GM19240 (cell line): ENCODE measurements at regions not wholly inside any gene's neighbourhood (a gene's known extent, or its start where the extent isn't known, plus 50 kb on each side); places are given as distances from the start of the nearest gene placed in this dataset.

Experiments used
- DNase-seq: peaks from one replicate; pipeline ENCODE4 v3.0.0; 2011; ENCODE audit warnings: low spot score; ENCODE audit not compliant: insufficient read length

GRCh38 chr6:65771946-65772345 lies 64.9 kb upstream of the EYS start:
- DNase-seq: no peak

DNA sequence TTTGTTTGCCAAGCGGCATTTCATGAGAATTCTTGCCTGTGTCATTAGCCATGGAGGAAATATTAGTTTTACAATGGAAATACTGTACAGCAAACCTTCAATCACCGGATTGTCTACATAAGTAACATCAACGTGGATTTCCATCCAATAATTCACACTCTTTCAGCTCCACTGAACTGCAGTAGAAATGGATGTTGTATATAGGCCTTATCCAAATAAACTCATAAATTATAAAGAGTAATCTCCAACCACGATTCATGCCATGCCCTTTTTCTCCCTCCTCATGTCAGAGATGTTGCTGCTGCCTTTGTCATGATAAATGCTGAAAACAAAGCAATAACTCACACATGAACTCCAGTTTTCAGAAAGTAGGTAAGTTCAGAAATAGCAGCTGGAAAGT lies 54.9 kb upstream of the EYS start:
- no peak for DNase-seq

DNA sequence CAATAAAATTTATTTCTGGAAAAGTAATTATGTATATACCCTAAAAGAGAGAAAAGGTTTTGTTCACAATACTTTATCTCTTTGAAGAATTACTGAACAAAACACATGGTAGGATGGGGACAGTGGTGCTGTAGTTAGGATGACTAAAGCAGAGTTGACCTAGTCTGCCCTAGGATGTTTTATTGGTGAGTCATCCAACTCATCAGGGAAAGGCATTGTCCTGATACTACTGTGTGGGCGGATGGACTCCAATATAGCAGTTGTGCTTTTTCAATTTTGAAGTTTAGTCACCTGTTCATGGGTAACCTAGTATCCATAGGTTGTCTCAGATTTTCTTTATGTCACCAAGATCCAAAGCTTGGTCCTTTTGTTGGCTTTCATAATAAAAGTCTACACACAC lies 53.3 kb upstream of the EYS start:
- no peak for DNase-seq
